ENCODE measurements at regions not wholly inside any gene's neighbourhood (a gene's known extent, or its start where the extent isn't known, plus 50 kb on each side); places are given as distances from the start of the nearest gene placed in this dataset.
"Not testable (repeated sequence)": the region's sequence is repeated elsewhere in the genome, so short reads cannot be mapped to it uniquely, and the experiment has no call there.

DNA sequence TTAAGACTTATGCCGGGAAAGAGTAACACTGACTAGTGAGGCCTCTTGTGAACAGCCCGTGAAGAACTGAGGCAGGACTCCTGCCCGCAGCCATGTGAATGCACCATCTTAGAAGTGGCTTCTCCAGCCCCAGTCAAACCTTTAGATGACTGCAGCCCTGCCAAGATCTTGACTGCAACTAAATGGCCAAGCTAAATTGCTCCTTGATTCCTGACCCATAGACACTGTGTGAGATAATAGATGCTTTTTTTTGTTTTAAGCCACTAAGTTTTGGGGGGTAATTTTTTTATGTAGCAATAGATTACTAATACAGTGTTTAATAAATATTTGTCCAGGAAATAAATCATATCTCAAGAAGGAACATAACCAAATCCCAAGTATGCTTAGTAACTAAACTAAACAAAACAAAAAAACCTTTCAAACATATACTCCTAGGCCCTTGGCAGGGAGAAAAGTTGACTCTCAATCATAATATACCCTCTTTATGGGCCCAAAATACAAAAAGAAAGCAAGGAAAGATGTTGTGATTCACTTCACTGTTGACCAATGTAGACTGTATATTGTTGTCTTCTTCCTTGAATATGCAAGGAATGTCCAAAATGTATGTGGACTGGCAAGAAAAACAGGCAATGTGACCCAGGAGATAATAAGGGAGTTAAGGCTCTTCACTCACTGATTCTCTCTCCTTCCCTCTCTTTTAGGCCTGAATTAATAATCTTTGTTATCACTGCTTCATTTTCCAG is 79.7 kb upstream of the ZNF366 start:
- no peak for DNase-seq

DNA sequence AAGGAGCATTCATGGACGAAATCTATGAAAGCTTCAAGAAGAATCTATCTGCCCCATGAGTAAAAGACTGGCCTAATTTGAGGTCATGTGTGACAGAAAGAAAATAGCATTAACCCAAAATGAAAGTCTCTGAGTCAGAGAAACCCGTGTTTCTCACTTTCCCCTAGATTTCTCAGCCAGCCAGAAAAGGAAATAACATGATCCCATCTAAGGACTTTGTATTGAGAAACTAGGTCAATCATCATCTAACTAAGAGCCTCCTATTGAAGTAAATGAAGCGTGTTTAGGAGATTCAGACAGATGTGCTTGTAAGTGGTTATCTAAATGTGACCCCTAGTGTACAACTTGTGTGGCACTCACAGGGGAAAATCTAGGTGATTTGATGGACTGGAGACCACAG is 77.3 kb upstream of the ZNF366 start:
- no peak for DNase-seq

DNA sequence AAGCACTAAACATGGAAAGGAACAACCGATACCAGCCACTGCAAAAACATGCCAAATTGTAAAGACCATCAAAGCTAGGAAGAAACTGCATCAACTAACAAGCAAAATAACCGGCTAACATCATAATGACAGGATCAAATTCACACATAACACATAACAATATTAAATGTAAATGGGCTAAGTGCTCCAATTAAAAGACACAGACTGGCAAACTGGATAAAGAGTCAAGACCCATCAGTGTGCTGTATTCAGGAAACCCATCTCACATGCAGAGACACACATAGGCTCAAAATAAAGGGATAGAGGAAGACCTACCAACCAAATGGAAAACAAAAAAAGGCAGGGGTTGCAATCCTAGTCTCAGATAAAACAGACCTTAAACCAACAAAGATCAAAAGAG is 72.1 kb upstream of the ZNF366 start:
- DNase-seq, result not testable (repeated sequence)

DNA sequence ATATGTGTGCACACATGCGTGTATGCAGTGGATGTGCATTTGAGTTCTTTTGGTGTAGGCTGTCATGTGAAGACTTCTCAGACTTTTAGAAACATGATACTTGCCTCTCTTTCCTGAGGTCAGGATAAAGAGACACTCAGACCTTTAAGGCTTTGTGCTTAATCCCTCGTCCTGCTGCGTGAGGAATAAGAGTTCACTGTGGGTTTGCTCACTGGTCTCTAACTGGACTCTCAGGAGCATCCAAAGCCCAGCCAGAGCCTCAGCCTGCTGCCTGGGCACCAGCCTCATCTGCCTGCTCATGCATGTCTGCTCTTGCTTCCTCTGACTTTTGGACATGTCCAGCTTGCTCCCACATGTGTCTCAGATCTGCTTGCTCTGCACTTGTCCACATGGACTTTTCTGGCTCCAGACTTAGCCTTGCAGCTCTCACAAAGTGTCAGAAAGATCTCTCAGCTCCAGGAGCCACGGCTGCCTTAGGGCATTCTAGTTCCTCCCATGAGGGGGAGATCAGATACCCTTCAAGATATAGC is 65.1 kb upstream of the ZNF366 start:
- DNase-seq, result no peak

DNA sequence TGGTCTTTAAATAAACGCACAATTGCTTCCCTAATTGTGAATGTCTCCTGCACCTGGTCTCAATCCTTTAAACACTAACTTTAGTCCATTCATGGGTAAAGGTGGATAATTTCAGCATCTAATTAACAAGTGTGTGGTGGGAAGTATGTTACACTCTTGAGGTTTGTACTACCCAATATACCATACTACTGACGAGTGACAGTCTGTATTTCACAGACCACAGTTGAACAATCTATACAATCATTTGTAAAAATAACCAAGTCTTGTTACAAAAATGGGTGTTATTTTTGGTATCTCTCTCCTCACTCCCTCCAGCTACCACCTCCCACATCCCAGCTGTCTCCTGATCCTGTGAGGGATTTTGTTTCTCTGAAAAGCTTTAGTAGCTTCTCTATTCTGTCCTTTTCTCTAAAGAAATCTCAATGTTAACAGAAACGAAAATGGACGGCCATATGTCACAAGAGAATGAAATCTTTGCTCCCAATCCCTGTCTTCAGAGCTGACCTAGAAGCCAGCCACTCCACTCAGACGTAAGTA is 62.3 kb upstream of the ZNF366 start:
- no peak for DNase-seq

DNA sequence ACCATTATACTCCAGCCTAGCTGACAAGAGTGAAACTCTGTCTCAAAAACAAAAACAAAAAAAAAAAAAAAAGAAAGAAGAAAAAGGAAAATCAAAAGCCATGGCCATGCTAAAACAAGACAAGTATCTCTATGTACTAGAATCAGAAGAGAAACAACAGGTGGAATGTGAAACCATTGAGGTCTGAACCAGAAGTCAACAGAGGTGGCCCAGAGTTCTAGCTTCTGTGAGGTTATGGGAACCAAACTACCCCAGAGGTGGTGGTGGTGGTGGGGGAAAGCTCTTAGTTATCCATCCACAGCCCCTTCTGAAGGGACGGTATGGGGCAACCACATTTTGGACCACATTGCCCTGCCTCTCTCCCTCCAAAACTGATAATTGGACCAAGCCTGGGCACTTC is 59.5 kb upstream of the ZNF366 start:
- no peak for DNase-seq

DNA sequence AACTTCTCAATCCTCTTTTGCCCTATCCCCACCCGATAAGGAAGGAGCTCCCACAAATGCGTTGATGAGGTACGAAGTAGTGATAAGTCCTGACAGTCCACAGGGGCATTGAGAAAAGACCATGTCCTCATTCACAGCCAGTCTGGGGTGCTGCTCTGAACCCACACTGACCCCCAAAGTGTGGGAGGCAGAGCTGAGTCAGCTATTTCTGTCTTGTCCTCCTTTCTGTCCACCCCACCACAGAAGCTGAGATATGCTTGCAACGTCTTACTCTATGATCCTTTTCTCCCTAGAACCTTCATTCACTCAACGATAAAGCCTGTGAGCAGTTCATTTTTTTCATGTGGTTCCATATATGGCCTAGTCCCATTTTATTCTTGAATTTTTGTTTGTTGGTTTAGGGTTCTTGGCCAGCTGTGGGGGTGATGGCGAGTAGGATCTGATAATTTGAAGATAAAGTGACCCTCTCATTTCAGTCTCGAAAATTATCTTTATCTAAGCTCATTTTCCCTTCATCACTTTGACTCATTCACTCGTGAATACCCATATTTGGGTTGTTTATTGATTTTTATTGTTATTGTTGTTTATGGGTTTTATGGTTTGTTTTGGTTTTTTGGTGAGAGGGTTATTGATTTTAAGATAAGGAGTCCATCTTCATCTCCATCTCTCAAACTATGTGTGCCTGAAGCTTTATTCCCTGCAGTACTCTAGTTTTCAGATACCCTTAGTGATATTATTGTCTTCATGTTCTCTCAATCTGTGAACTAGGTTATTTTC is 58.5 kb upstream of the ZNF366 start:
- DNase-seq, result no peak

DNA sequence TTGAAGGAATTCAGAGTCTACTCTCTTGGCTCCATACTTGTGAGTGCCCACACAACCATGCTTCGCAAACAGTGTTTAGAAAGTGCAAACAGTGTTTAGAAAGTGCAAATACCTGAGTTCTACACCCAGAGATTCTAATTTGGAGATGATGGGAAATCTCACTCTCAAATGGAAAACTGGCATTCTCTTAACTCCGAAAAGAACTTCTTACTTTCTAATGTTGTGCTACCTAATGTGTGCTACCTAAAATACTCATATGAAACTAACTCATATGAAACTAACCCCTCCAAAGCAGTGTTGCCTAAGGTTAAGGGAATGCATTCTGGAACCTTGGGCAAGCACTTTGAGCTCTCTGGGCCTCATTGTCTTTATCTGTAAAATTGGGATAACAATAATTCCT is 55.5 kb upstream of the ZNF366 start:
- DNase-seq, result no peak

DNA sequence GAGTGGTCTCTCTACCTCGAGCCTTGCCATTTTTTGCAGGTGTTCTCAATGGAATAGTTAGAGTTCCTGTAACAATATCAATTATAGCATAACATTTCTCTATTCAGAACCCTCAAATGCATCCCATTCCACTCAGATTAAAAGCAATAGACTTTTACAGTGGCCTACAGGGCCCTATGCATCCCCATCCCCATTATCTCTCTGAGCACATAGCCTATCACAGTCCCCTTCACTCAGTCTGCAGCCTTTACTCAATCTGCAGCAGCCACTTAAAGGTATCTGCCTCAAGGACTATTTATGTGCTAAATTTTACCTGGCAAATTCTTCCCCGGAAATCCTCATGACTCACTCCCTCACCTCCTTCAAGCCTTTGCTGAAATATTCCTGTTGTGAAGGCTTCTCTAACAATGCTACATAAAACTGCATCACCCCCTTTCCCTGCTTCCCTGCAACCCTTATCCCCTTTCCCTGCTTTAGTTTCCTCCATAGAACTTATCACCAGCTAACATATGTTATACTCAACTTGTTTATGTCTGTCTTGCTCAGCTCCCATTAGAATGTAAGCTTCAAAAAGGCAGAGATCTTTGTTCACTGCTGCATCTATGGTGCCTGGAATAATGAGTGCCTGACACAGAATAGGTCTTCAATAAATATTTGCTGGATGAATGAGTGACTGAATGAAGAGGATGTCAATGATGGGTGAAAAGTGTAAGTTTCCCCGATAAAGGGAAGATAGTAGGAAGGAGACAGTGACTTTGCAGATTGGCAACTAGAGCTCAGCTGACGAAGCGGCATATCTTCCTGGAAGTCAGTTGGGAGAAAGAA is 54.1 kb upstream of the ZNF366 start:
- no peak for DNase-seq

DNA sequence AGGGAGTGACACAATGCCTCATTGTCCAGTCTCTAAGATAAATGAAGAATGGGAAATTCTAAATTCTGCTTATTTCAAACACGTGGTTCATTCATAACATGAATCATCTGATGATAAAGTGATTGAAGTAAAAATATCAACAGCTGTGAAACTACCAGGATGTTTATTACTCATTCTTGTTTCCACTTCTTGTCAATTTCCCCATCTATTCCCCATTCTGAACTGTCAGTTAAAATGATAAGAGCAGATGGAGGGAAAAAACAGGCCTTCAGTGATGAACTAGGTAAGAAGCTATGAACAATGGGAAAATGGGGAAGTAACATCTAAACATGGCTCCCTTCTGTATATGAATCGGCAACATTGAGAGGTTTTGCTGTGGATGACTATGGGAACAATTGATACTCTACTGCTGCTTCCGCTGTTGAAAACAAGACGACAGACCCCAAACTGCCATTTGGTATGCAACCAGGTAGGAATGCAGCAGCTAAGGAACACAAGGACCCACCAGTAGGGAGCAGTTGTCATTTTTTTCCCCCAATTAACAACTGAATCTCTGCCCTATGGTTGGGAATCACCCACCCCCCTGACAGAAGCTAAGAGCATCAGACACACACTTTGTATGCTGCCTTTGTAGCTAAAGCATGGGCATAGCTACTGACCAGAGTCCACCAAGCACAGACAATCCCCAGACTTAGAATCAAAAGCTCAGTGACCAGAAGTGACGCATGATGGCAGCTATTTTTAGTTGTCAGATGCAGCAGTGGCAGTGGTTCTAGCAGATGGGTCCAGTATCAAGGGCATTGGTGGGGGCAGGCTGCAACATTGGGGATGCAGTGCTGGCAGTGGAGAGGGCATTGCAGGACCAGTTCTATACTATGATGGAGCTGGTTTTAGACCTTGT is 52.9 kb upstream of the ZNF366 start:
- DNase-seq, result no peak

DNA sequence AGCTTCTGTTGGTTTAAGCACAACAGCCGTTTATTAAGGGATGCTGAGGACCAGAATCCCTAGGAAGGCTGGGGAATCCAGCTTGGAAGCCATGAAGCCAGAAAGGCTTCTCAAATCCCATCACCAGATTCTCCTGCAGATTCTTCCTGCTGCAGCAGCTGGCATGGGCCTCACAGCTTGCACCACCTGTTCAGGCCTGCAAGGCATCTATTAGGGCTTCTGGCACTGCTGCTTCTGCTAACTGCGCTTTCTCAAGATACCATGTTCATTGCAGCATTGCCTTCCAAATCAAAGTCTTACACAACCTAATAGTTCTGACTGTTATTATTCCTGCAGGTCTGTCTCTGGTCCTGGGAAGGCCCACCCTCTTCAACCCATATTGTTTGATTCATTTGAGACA is 51.2 kb upstream of the ZNF366 start:
- DNase-seq, result no peak

DNA sequence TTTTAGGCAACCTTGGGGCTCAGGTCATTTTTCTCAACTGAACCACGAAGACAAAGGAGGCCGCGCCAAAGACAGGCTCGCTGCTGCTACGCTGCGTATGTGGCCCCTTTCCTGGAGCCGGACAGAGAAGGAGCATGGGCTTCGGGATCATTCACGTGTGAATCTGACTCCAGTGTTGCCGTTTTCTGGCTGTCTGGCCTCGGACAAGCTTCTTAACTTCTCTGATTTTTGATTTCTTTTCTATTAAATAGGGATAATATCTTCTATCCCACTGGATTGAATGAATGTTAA is 50.8 kb upstream of the ZNF366 start:
- no peak for DNase-seq

DNA sequence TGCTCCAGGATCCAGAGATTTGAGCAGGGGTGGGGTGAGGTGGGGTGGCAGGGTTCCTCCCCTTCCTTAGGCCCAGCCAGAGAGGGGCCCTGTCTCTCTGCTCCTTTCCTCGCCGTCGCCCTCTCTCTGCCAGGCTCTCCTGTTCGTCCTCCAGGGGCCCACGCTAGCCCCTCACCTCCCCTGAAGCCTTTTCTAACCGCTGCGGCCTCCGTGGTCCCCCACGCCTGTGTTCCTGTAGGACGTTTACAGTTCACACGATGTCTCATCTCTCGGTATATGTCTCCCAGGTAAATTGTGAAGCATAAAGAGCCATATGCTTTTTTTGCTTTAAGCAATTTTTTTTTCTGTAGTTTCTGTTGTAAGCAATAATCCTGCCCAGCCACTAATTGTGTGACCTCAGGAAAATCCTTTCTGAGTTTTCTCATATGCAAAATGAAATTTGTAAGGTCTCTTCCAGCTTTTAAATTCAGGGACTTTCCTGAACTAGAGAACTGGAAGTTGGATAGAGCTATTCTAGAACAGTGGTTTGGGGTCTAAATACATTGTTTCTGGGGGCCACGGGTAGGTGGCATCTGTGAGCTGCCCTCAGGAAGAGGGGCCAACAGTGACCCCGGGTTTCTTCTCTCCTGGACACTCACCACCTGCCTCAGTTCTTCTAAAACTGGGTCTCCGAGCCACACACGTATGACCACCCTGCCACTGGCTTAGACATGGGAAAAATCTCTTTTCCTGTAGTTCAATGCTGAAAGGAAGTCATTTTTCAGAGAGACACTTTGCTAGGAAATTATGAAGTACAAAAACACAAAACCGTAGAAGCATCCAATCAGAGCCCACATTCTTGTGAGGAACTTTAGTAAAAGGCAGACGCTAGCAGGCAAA is 50.2 kb upstream of the ZNF366 start:
- no peak for DNase-seq
